Fibroblast of gingiva (primary cell): ENCODE measurements at regions not wholly inside any gene's neighbourhood (a gene's known extent, or its start where the extent isn't known, plus 50 kb on each side); places are given as distances from the start of the nearest gene placed in this dataset.

Experiments
- DNase-seq: peaks from one replicate; pipeline ENCODE4 v3.0.0-alpha.2; 2011; ENCODE audit warnings: low read depth

DNA sequence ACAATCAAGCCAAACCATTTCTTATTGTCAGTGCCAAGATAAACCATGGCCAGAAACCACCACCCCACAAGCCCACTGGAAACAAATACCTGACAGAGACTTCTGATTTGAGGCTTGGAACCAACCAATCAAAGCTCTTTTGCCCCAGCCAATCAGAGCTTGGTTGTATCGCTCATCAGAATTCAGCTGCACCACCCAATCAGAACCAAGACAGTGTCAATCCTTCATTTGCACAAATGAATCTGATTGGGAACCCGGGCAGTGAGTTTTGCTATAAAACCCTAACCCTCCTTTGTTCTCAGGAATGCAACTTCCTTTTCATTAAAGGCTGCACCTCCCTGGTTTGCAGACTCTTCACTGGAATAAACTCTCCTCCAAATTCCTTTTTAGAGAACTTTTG is 87.4 kb downstream of the ELAPOR2 start:
- no peak for DNase-seq

DNA sequence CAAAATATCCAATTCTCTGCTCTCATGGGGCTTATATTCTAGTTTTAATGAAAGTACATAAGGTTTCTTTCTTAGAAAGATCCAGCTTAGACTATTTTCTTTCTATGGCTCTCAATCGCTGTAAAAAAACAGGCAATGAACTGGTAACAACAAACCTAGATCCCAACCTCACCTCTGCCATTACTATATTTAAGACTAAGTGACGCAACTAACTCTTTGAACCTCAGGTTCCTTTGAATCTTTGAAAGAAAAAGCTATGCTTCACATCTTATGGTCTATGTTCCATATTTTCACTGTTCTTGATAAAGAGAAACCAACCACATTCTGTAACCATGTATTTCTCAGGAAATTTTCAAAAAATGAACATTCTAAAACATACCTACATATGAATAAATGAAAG is 88.5 kb downstream of the ELAPOR2 start:
- no peak for DNase-seq

DNA sequence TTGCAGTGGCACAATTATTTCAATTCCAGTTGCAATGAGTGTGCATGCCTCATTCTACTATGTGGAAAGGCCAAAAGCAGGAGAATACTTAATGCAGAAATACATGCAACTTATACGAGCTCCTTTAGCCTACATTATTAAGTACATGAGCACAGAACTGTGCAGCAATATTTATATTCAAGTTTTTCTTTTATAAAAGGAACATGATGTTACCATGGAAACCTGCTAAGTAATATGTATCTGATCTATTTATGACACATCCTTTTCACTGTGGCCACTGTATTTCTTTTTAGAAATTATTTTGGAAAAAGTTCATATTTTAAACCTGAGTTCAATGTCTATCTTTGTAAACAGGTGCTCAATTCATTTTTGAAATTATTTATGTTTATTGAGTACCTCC is 88.9 kb downstream of the ELAPOR2 start:
- DNase-seq: no peak

DNA sequence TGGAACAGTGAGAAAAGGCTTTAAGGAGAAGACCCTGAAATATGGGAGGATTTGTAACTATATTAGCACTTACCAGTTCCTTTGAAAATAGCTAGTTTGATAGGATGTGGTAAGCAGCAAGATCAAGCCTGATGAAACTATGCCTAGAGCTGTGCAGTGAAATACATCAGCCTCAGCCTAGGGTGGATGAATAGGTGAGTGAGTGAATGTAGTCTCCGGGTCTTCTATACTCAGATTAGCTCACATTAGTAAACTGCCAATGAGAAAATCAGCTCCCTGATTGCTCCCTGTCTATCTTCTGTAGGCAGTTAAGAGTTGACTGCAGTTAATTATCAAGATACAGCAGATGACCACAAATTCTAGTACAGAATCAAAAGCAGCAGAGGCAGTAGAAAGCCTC is 89.6 kb downstream of the ELAPOR2 start:
- no peak for DNase-seq

DNA sequence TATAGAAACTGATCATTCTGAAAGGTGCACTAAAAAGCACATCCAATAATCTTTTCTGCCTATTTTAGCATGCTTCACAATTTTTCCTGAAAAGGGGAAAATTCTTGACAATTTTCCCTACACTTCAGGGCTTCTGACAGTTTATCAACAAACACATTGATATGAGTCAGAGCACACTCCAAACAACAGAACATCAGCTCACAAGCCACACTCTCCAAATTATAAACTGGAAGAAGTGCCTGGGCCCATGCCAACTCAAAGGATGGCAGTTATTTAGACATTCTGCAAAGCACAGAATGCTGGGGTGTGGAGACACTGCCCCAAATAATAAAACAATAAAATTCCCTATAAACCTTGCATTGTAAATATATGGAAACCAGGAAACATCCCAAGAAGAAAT is 90.8 kb downstream of the ELAPOR2 start:
- no peak for DNase-seq

DNA sequence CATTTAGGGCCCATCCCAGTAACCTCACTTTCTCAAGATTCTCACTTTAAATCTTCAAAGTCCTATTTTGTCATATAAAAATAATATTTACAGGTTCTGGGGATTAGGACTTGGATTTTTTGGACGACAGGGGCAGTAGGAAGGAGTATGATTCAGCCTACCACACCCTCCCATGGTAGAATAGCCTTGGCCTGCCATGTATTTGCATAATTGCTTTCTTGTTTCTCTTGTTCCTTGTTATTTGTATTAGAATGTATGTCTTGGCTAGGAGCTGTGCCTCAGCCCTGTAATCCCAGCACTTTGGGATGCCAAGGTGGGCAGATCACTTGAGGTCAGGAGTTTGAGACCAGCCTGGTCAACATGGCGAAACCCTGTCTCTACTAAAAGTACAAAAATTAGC is 92.5 kb downstream of the ELAPOR2 start:
- no peak for DNase-seq

DNA sequence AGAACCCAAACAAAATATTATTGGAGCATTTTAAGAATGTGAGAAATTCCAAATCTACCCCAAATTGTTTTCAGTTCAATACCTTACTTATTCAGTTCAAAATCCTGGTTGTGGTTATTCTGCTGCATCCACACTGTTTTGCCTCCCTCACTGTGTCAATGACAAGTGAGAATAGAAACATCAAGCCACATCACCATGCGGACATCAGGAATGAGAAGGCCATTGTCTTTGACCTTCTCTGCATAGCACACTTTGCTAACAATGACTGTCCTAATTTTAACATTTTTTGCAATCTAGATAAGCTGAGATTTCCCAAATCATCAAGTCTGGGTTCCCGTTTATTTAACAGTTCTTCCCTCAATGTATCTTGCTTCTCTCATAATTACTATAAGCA is 93.7 kb downstream of the ELAPOR2 start:
- DNase-seq: no peak

DNA sequence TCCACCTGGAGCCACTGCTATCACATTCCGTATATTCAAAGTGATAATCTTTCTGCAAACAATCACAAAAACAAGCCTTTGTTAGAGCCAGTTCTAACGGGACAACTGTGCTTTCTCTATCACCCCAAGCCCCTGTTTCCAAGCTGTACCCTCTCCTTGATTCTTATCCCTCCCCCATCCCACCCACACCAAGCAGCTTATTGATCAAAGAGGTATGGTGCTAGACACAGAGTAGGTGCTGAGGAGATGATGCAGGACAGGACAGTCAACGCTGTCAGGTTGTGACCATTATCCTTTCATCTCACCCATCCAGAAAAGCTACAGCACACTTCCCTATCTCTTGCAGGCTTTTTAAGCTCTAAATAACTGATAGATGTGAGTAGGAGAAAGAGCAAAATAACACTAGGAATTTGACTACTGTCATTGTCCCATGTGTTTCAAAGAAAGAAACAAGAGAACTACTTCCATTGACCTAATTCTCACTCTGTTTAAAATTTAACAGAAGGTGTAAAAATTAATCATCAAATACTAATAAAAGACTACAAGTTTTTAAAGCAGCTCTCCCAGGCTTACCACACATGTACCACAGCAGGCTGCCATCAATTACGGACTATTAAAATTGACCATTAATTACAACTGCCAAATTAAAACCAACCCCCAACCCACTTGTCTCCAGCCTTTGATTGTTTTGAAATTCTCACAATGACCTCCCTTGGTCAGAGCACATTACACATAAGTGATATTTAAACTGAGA is 94.3 kb downstream of the ELAPOR2 start:
- no peak for DNase-seq

DNA sequence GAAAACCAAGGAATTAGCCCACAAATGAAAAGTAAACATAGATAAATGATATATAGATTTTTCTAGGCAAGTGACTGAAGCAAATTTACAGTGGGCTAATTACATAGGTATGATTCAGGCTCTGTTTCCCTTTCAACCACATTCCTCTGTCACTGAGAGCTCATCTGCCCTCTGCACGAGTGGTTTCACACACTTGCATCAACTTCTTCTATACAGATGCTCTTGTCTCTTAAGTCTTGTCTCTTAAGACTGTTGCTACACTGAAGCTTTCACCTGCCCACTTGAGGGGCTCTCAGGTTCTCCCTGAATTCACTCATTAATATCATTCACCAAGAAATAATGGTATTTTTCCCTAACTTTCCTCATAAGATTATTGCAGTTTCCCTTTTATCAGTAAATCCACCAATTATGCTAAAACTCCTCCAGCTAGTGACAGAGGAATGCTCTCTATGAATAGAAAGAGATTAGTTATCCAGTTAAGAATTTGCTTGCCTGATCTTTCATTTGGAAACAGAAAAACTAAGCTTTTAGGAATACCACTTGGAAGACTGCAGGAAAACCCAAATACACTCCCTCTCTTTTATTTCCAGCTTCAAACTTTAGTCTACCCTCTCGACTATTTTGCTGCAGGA is 95.7 kb downstream of the ELAPOR2 start:
- no peak for DNase-seq

DNA sequence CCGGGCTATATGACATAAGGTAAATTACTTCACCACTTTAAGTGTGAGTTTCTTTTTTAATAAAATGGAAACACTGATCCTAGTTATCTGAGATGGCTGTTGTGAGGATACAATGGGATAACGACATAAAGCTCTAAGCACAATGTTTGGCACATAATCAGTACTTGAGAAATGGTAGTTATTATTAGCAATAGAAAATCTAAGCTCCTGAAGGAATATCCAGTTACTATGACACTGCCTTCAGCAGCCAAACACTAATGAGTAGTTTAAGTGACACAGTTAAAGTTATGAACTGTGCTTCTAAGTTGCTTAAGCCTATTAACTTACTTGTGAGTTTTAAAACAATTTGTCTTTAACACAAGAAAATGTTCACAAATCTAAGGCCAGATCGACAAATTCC is 96.8 kb downstream of the ELAPOR2 start:
- DNase-seq: no peak

DNA sequence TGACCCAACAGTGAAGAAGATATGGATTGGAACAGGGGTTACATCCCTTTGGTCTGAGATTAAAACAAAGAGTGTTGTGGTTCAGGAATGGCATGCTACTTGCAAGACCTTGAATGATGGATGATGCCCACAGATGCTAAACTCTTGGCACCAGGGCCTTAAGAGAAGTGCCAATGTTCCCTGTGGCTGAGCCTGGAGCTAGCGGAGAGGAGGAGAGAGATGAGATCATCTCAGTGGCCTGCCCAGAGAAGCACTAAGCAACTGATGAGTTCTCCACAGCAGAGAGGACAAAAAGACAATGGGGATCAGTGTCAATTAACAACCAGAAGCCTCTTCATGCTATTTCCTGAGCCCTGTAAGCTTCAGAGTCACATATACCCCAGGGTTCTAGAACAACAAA is 97.8 kb downstream of the ELAPOR2 start:
- no peak for DNase-seq

DNA sequence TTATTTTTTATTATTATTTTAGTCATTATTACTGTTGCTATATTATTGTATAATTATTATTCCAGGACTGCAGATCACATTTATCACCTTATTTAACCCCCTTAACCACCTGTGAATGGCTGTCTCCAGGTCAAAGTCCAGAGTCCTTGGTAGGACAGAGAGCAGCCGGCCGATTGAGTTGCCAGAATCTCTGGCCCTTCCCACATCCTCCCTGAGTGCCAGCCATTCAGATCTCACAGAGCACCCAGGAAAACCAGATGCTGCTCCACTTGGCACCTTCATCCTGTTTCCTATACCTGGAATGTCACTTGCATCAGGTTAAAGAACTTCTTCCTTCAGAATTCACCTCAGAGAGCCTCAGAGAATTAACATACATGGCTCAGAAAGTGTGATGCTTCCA is 101.1 kb downstream of the ELAPOR2 start:
- no peak for DNase-seq

DNA sequence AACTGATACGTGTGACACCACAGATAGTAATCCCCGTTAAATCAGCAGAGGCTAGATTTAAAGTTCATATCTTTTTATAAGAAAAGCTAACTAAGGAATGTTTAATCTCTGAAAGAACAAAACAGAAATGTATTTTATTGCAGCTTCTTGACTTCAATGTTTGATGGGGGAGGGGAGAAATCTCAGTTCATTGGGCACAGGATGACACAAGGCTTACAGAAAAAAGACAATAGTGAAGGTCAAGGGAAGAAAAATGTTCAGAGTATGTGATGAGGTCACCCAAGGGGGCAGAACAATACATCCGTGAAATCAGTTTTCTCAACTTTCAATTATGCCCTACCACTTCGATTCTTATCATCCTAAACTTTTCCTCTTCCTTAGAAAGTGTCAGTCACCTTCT is 102.9 kb downstream of the ELAPOR2 start:
- no peak for DNase-seq

DNA sequence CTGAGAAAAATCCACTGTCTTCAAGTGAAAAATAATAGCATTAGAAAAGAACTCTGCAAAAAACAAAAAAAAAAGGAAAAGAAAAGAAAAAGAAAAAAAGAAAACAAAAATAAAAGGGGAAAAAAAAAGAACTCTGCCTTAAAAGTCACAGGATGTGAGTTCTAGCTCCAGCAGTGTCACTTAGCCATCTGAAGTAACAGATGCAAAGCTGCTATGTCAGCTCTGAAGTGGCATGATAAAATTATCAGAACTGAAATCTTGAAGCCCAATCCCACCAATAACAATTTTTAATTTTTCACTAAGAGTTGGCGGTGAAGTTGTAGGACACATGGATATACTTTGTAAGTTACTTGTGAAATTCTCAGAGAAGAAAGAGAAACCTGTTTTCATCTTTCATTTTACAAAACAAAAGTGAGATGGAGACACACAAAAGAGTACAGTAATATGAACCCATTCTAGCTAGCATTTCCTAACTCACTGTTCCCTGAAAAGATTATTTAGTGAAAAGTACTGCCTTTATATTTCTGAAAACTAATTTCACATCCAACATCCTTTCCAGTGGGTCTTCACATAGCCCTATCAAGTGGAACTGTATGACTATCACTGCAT is 103.5 kb downstream of the ELAPOR2 start:
- no peak for DNase-seq

DNA sequence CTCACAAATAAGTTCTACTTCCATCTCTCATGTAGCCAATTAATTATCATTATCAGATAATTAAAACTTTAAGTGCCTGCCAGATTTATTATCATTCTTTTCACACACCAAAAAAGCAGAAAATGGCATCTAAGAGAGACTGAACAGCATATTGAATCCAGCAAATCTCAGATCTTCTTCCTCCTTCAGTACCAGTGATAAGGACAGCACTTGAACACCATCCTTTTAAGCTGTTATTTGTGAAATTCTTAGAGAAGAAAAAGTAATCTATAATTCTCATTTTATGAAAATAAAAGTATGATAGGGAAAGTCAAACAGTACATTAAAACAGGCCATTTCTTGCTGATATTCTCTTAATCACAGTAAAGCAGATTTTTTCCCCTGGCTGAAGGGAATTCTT is 104.5 kb downstream of the ELAPOR2 start:
- DNase-seq: no peak

DNA sequence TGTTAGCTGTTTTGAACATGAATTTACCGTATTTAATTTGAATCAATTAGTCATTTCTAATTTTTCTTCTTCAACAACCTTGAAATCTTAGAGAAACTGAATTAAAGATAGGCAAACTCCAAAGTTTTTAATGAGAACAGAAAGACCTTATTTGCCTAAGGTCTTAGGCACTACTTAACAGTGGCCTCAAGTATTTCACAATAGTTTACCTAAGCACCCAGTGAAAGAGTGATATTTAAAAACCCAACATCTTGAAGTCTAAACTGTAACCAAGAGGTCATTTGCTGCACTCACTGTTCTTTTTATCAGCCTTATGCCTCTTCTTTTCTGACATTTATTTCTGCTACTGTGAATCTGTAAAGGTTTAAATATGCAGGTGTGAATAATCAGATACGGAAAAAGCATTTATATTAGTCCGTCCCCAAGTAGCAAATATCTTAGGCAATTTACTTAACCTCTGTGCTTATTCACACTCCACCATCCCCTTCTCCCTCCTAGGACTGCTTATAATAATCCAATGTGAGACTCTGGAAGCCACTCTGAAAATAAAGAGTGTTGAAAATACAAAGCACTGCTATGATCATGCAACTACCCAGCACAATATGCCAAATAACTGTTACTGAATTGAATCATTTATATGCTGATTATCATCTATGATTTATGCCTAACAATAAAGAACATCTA is 105.7 kb downstream of the ELAPOR2 start:
- no peak for DNase-seq

DNA sequence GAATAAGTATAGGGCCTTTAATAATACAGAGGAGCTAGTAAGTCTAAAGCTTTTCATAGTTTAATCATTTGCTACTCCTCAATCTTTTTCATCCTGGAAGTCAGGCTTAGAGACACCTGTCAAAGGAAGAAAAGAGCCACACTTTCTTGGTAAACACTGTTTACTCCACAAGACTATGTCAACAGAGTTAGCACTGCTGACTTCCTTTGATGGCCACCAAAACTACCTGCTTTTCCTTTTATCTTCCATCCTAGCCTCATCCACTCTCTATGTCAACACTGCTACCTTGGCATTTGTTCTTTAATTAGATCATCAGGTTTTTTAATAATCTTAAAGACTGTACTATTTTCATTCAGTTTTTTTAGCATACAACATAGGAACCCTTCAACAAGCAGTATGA is 106.2 kb downstream of the ELAPOR2 start:
- no peak for DNase-seq

DNA sequence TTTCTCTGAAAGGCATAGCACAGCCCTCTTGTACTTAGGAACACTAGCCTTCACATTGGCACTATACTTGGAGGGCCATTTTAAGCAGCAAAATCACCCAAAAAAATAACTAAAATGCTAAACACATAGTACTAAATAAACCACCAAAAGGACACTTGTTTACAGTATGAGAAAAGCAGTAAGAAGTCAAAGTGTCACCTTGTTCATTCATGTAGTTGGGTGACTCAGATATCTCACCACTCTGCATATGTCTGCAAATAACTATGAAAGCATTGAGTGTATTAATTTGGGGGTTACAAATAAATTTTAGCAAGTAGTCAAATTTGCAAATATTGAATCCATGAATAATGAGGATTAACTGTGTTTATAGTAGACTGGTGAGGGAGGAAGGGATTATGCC is 107.6 kb downstream of the ELAPOR2 start:
- DNase-seq: no peak

DNA sequence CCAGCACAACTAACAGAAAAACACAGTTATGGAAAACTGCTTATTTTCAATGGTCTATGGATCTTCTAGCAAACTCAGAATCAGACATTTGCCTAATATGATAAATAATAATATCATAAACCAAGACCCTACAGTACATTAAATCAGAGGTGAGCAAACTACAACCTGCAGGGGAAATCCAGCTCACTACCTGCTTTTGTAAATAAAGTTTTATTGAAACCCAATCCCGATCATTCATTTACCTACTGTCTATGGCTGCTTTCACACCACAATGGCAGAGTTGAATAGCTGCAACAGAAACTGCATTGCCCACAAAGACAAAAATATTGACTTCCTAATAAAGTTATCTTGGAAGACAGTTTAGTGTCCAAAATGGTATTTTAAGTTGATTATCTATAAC is 108.5 kb downstream of the ELAPOR2 start:
- DNase-seq: no peak

DNA sequence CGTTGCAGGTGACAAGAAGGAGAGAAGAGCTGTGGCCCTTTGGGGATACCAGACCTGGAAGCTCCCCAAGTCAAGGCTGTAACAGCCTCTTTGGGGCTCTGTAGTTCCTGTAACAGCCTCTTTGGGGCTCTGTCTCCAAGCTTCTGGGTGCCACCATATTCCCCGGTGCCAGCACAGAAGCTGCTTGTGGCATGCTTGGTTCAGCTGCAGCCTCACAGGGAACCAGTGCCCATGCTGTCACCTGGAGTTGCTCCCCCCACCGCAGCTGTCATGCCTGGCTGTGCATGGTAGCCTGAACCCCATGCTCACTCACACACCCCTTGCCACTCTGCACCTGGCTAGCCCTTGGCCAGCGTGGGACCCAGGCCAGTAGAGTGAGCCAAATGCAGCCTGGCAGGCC is 109.1 kb downstream of the ELAPOR2 start:
- no peak for DNase-seq

DNA sequence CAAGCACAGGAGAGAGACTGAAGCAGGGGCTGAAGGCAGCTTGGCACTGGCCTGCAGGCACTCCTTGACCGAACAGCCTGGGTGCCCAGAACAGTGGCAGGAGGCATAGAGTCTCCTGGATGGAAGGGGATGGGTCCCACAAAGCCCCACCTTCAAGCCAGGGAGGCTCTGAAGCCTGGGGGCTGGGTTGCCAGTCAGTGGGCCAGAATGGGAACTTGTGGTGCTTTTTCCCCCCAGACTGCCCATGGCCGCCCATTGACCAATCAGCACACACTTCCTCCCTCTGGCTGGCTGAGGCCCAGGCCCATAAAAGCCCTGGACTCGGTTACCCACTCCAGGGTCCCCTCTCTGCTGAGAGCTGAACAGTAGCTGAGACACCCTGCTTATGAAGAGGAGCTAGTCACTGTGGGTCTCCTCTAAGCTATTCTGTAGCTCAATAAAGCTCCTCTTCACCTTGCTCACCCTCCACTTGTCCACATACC is 109.6 kb downstream of the ELAPOR2 start:
- no peak for DNase-seq

DNA sequence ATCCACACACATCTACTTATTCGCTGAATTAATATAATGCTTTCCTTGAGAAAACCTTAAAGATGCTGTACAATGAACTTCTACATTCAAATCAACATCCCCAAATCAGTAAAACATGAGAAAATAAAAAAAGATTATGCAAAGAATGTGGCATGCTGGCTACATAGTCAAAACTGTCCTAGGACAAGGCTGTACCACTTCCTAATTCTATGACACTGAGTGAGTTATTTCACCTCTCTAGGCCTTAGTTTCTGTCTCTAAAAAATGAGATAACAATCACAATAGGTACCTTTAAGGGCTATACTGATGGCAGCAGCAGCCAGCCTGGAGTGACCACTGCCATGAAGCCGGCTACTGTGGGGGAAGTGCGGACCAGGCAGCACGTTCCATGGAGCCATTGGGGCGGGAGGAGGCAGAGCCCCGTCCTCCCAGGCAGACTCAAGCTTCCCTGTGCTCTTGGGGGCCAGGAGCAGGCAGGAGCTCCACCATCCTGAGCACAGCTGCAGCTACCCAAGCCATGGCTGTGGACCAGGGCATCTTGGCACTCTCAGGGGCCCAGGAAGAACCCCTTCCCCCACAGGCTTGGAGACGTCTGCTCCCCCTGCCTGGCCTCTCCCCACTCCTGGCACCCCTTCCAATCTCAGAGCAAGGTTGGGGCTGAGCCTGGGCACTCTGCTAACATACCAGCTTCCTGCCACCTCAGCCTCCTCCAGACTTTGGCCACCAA is 110.2 kb downstream of the ELAPOR2 start:
- DNase-seq: no peak
